ENCODE measurements at regions not wholly inside any gene's neighbourhood (a gene's known extent, or its start where the extent isn't known, plus 50 kb on each side); places are given as distances from the start of the nearest gene placed in this dataset.
"Not testable (repeated sequence)": the region's sequence is repeated elsewhere in the genome, so short reads cannot be mapped to it uniquely, and the experiment has no call there.

DNA sequence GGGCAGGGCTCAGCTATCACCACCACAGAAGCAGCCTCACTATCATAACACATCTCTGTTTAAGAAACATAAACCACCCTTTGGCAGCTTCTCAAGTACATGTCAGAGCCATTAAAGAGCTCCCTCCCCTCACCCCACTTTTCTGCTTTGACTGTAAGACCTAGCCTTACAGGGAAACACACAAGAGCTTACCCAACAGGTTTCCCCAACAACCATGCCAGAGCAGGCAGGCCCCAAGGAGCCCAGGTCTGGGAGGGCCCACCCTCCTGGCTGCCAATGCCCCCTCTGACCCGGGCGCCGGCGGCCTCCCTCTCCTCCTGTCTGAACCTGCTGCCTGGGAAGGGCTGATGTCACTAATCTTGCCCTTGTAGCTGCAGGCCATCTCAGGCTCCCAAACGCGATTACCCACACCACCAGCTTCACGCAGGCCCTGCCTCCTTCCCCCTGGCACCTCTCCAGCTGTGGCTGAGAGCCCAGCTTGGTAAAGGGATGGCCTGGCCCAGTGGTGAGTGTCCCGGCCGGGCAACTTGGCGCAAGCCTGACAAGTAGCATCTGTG, 402.0 kb downstream of the MAFB start:
- DNase-seq (ENCODE audit: extremely low read depth, low read depth, low spot score): no peak

- DNase-seq (ENCODE audit: extremely low read depth, low read depth, low spot score): no peak
Measured at GRCh38 chr20:40284611-40285010, 404.4 kb downstream of the MAFB start.

GRCh38 chr20:40283689-40284088, 405.3 kb downstream of the MAFB start:
- DNase-seq (ENCODE audit: extremely low read depth, low read depth, low spot score): no peak

- DNase-seq (ENCODE audit: extremely low read depth, low read depth, low spot score): no peak
Measured at GRCh38 chr20:40282941-40283340, 406.1 kb downstream of the MAFB start.

DNA sequence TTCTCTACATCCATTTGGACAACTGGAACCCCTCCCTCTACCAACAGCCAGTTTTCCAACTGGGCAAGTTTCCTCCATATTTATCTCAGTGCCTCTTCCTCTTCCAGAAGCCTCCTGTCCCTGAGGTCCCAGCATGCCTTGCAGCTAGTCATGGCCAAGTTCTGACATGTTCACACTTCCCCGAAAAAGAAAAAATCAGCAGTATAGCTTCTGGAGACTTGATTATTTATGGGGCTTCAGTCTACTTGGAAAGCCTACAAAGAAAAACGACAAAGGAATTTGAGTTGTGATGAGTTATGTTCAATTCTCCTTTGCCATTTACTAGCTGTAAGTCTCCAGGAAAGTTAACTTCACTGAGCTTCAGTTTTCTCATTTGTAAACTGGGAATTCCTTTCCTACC, 406.5 kb downstream of the MAFB start:
- DNase-seq (ENCODE audit: extremely low read depth, low read depth, low spot score): no peak

- DNase-seq (ENCODE audit: extremely low read depth, low read depth, low spot score): no peak
Measured at GRCh38 chr20:40280616-40281015, 408.4 kb downstream of the MAFB start.

GRCh38 chr20:40279390-40279789, 409.6 kb downstream of the MAFB start:
- no peak for DNase-seq (ENCODE audit: extremely low read depth, low read depth, low spot score)

GRCh38 chr20:40278673-40279072, 410.4 kb downstream of the MAFB start:
- DNase-seq (ENCODE audit: extremely low read depth, low read depth, low spot score): no peak

- DNase-seq (ENCODE audit: extremely low read depth, low read depth, low spot score): no peak
Measured at GRCh38 chr20:40276301-40276700, 412.7 kb downstream of the MAFB start.

DNA sequence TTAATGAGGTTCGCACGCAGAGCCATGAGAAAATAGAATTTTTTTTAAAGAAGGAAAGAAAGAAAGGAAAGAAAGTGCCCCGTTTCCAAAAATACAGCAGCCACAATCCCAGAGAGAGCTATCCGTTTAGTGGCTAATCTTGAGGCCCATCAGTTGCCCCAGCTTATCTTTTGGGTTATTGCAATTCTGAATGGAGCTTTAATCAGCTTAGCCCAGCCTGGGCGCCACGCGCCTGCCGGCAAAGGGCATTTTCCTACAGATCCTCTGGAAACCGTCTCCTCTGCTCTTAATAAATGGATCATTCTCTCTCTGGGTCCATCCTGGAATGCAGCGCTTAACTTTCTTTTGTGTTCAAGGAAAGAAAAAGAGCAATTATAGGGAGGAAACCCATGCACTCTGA, 413.3 kb downstream of the MAFB start:
- DNase-seq (ENCODE audit: extremely low read depth, low read depth, low spot score): no peak

DNA sequence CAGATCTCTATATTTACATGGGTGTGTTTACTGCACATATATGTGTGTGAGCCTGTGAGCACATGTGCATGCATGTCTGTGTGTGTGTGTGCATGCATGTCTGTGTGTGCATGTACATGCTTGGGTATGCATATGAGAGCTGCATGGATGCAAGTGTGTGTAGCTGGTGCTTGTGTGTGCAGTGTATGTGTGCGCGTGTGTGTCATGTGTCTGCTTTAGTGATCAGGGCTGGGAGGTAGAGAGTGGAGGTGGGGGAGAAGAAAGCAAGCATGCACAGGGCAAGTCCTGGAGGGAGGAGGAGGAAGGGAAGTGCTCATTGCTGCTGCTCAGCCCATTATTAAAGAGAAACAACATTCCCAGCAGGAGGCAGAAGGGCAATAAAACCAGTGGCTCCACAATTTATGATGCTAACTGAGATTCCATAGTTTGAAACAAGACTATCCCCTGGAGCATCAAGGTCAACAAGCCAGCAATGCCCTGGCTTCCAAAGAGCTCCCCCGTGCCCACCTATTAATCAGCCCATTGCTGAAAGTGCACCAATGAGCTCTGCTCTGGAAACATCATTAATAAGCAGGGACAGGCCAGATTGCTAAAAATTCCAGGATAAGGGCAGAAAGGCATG, 414.0 kb downstream of the MAFB start:
- DNase-seq (ENCODE audit: extremely low read depth, low read depth, low spot score): no peak

DNA sequence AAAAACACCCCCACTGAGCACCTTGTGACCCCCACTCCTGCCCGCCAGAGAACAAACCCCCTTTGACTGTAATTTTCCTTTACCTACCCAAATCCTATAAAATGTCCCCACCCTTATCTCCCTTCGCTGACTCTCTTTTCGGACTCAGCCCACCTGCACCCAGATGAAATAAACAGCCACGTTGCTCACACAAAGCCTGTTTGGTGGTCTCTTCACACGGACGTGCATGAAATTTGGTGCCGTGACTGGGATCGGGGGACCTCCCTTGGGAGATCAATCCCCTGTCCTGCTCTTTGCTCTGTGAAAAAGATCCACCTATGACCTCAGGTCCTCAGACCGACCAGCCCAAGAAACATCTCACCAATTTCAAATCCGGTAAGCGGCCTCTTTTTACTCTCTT, 419.8 kb downstream of the MAFB start:
- not testable (repeated sequence) for DNase-seq (ENCODE audit: extremely low read depth, low read depth, low spot score)

- DNase-seq (ENCODE audit: extremely low read depth, low read depth, low spot score): no peak
Measured at GRCh38 chr20:40268321-40269075, 420.5 kb downstream of the MAFB start.

DNA sequence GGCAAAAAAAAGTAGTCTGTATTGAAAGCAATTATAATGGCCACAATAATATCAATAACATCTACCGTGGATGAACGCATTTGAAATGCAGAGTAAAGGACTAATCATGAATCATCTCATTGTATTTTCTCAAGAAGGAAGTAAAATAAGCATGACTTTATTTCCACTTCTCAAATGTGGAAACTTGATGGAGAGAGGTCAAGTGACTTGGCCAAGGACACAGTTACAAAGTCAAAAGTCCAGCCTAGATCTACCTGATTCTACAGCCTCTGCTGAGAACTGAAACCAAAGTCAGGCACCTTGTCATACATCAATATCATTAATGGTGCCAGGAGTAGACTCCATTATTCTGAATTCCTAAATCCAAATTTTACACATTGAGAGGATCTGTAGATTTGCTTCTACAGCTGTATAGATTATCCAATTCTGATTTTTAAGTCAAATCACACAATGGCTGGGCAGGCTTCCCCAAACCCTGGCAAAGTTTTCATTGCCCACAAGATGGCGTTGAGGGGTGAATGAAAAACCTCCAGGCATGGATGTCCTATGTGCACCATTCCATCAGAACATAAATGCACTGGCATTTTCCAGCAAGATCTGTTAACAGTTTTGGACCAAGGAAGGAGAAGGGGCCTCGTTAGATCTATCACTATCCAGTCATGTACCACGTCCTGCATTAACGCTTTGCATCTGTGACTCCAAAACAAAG, 423.1 kb downstream of the MAFB start:
- no peak for DNase-seq (ENCODE audit: extremely low read depth, low read depth, low spot score)

DNA sequence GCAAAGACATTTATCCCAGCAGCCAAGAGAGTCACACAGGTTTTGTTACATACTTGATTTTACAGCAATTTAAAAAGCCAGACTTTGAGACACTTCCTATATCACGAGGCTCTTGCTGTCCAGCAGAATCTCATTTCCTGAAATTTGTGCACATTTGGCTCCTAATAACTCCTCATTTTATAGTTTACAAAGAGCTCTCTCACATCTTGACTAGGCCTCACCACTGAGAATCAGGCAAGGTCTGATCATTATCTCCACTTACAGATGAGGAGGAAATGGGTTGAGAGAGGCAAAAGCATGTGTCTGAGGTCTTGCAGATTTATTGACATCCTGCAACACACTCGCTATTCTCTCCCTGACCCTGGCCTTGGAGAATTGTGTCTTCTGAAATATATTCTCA, 426.8 kb downstream of the MAFB start:
- DNase-seq (ENCODE audit: extremely low read depth, low read depth, low spot score): peak; percentile 5

DNA sequence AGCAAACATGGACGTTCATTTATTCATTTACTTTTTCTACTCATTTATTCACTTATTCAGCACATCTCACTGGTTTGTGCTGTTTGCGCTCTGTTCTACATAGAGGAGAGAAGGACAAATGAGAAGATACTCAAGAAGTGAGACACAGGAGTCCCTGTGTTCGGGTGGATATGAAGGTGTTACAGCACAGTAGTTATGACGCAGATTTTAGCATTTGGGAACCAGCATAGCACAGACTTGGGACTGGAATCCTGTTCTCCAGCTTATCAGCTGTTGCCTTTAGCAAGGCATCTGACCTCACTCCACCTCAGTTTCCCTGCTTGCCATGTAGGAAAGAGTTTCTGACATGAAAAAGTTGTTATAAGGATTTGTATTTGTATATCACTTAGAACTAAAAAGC, 430.1 kb downstream of the MAFB start:
- DNase-seq (ENCODE audit: extremely low read depth, low read depth, low spot score): no peak

- no peak for DNase-seq (ENCODE audit: extremely low read depth, low read depth, low spot score)
Measured at GRCh38 chr20:40257763-40258162, 431.3 kb downstream of the MAFB start.

DNA sequence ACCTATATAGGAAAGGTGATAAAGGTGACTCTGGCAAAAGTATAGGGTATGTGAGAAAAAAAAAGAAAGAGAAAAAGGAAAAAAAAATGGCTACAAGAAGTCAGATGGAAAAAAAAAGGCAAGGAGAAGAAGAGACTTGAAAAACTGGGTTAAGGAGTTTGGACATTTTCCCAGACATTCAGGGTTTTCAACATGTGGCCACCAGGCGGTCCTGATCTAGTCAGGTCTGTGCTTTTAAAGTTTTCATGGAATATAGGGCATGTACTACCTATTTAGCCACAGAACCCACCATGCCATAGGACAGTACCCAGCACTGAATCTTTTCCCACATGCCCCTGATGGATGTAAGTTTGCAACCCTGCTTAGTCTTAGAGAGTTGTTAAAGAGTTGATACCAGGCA, 433.7 kb downstream of the MAFB start:
- no peak for DNase-seq (ENCODE audit: extremely low read depth, low read depth, low spot score)

DNA sequence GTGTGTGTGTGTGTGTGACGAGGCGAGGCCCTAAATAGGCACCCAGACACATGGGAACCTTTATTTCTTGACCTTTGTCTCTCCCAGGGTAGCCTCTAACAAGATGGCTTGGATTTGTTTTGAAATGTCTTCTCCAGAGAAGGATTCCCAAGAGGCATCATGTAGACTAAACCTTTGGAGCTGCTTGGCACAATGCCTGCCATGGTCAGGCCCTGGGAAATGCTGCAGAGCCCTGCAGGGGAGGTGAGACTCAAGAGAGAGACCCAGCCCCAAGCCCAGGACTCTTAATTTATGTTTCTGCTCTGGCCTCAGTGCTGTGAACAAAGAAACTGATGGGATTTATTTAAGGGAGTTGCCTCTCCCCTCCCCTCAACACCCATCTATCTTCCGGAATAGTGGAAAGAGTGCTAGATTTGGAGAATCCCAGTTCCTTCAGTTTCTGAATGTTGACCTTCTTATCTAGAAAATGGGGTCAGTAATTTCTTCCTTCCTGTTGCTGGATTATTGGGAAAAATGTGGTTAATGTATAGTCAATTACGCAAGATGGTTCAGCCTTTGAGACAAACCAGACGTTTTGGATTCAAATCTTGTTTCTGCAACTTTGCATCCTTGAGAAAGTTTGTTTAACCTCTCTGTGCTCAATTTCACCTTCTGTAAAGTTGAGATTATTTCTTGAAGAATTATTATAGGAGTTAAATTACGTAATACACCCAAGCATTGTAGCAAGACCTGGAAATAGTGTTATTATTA, 434.8 kb downstream of the MAFB start:
- DNase-seq (ENCODE audit: extremely low read depth, low read depth, low spot score): no peak

GRCh38 chr20:40251284-40251932, 437.6 kb downstream of the MAFB start:
- DNase-seq (ENCODE audit: extremely low read depth, low read depth, low spot score): no peak

DNA sequence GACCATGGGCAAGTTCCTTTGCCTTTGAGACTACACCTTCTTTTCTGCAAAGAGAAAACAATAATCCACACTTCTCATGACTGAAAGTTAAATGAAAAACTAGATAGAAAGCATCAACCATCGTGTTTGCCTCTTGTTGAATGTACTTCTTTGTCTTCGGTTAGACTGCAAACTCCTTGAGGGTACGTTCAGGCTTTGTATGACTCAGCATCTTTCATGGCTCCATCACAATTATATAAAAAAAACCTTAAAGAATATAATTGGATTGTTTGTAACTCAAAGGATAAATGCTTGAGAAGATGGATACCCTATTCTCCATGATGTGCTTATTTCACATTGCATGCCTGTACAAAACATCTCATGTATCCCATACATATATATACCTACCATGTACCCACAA, 439.2 kb downstream of the MAFB start:
- no peak for DNase-seq (ENCODE audit: extremely low read depth, low read depth, low spot score)
